ENCODE measurements at regions not wholly inside any gene's neighbourhood (a gene's known extent, or its start where the extent isn't known, plus 50 kb on each side); places are given as distances from the start of the nearest gene placed in this dataset.

DNA sequence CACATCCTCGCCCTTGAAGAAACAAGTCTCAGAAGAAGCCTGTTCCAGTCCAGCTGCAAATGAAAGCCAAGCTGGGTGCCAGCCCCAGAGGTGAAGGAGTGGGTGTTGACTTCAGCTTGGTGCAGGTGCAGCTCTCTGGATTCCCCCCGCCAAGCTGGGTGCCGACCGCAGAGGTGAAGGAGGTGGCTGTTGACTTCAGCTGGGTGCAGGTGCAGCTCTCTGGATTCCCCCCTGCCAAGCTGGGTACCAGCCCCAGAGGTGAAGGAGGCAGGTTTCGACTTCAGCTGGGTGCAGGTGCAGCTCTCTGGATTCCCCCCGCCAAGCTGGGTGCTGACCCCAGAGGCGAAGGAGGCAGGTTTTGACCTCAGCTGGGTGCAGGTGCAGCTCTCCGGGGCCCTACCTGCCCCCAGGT lies 1234.0 kb downstream of the TBC1D22A start:
- ATAC-seq = no peak
- TF ChIP-seq, protein P1, sequence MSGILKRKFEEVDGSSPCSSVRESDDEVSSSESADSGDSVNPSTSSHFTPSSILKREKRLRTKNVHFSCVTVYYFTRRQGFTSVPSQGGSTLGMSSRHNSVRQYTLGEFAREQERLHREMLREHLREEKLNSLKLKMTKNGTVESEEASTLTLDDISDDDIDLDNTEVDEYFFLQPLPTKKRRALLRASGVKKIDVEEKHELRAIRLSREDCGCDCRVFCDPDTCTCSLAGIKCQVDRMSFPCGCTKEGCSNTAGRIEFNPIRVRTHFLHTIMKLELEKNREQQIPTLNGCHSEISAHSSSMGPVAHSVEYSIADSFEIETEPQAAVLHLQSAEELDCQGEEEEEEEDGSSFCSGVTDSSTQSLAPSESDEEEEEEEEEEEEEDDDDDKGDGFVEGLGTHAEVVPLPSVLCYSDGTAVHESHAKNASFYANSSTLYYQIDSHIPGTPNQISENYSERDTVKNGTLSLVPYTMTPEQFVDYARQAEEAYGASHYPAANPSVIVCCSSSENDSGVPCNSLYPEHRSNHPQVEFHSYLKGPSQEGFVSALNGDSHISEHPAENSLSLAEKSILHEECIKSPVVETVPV (CRISPR knock-in tag; IDR thresholded peaks at IDR 0.05) = no peak
- TF ChIP-seq ZC3H10 (CRISPR knock-in tag; IDR thresholded peaks at IDR 0.05) = no peak
- no peak for TF ChIP-seq ZNF565 (CRISPR knock-in tag; conservative IDR thresholded peaks at IDR 0.05; ENCODE audit: low read depth)
- TF ChIP-seq ZFP30 (CRISPR knock-in tag; IDR thresholded peaks at IDR 0.05) = no peak
- no peak for TF ChIP-seq OSR1 (CRISPR knock-in tag; IDR thresholded peaks at IDR 0.05)
- no peak for TF ChIP-seq GLIS3 (CRISPR knock-in tag; IDR thresholded peaks at IDR 0.05)
- TF ChIP-seq, protein P2, sequence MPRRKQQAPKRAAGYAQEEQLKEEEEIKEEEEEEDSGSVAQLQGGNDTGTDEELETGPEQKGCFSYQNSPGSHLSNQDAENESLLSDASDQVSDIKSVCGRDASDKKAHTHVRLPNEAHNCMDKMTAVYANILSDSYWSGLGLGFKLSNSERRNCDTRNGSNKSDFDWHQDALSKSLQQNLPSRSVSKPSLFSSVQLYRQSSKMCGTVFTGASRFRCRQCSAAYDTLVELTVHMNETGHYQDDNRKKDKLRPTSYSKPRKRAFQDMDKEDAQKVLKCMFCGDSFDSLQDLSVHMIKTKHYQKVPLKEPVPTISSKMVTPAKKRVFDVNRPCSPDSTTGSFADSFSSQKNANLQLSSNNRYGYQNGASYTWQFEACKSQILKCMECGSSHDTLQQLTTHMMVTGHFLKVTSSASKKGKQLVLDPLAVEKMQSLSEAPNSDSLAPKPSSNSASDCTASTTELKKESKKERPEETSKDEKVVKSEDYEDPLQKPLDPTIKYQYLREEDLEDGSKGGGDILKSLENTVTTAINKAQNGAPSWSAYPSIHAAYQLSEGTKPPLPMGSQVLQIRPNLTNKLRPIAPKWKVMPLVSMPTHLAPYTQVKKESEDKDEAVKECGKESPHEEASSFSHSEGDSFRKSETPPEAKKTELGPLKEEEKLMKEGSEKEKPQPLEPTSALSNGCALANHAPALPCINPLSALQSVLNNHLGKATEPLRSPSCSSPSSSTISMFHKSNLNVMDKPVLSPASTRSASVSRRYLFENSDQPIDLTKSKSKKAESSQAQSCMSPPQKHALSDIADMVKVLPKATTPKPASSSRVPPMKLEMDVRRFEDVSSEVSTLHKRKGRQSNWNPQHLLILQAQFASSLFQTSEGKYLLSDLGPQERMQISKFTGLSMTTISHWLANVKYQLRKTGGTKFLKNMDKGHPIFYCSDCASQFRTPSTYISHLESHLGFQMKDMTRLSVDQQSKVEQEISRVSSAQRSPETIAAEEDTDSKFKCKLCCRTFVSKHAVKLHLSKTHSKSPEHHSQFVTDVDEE (CRISPR knock-in tag; IDR thresholded peaks at IDR 0.05) = no peak
- TF ChIP-seq RARB (CRISPR knock-in tag; IDR thresholded peaks at IDR 0.05) = no peak
- TF ChIP-seq ARNTL (CRISPR knock-in tag; IDR thresholded peaks at IDR 0.05; ENCODE audit: borderline replicate concordance, low read depth) = no peak
- no peak for TF ChIP-seq ISL1 (CRISPR knock-in tag; IDR thresholded peaks at IDR 0.05)

DNA sequence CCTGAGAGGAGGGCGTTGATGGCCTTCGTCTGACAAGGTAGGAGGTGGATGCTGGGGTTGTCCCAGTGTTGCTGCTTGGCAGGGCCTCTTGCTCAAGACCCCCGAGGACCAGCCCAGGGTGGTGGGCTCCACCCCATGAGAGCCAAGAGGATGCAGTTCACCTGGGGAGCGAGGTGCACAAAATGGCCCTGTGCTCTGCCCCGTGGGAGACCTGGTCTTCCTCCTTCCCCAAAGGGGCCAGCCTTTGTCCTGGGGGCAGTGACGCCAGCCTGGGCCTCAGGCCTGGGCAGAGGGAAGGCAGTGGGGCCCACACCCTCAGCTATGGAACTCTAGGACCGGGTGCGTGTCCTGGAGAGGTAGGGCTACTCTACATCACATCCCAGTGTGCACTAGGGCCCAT lies 1233.3 kb downstream of the TBC1D22A start:
- ATAC-seq = no peak

DNA sequence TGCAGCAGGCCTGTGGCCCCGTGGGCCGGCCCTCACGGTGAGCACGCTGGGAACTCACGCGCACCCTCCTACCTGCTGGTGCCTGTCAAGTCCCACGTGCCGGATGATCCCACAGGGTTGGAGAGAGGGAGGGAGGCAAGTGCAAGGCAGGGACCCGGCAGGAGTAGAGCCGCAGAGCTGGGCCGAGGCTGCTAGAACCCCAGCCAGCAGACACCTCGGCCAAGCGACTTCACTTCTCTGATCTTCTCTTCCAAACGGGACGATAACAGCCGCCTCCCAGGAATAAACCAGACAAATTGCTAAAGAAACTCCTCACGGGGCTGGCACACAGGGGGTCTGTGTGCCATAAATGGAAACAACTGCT lies 1232.8 kb downstream of the TBC1D22A start:
- ATAC-seq = no peak
- TF ChIP-seq, protein P2 (CRISPR knock-in tag; IDR thresholded peaks at IDR 0.05) = no peak
- TF ChIP-seq, protein P3, sequence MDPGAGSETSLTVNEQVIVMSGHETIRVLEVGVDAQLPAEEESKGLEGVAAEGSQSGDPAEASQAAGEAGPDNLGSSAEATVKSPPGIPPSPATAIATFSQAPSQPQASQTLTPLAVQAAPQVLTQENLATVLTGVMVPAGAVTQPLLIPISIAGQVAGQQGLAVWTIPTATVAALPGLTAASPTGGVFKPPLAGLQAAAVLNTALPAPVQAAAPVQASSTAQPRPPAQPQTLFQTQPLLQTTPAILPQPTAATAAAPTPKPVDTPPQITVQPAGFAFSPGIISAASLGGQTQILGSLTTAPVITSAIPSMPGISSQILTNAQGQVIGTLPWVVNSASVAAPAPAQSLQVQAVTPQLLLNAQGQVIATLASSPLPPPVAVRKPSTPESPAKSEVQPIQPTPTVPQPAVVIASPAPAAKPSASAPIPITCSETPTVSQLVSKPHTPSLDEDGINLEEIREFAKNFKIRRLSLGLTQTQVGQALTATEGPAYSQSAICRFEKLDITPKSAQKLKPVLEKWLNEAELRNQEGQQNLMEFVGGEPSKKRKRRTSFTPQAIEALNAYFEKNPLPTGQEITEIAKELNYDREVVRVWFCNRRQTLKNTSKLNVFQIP (CRISPR knock-in tag; IDR thresholded peaks at IDR 0.05; ENCODE audit: borderline replicate concordance, low read depth) = no peak
- TF ChIP-seq TOX (CRISPR knock-in tag; IDR thresholded peaks at IDR 0.05; ENCODE audit: borderline replicate concordance) (no peak), ZNF8 (CRISPR knock-in tag; IDR thresholded peaks at IDR 0.05) (no peak)
- TF ChIP-seq, protein P1 (CRISPR knock-in tag; IDR thresholded peaks at IDR 0.05) = no peak
- TF ChIP-seq, protein P4, sequence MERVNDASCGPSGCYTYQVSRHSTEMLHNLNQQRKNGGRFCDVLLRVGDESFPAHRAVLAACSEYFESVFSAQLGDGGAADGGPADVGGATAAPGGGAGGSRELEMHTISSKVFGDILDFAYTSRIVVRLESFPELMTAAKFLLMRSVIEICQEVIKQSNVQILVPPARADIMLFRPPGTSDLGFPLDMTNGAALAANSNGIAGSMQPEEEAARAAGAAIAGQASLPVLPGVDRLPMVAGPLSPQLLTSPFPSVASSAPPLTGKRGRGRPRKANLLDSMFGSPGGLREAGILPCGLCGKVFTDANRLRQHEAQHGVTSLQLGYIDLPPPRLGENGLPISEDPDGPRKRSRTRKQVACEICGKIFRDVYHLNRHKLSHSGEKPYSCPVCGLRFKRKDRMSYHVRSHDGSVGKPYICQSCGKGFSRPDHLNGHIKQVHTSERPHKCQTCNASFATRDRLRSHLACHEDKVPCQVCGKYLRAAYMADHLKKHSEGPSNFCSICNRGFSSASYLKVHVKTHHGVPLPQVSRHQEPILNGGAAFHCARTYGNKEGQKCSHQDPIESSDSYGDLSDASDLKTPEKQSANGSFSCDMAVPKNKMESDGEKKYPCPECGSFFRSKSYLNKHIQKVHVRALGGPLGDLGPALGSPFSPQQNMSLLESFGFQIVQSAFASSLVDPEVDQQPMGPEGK (CRISPR knock-in tag; IDR thresholded peaks at IDR 0.05; ENCODE audit: borderline replicate concordance) = no peak

More for the DNA sequence above, 1233.3 kb downstream of the TBC1D22A start:
- TF ChIP-seq GLIS3 (CRISPR knock-in tag; IDR thresholded peaks at IDR 0.05) = no peak
- no peak for TF ChIP-seq RARB (CRISPR knock-in tag; IDR thresholded peaks at IDR 0.05)
- no peak for TF ChIP-seq ESRRG (CRISPR knock-in tag; IDR thresholded peaks at IDR 0.05)
- no peak for TF ChIP-seq ZNF8 (CRISPR knock-in tag; IDR thresholded peaks at IDR 0.05)
- TF ChIP-seq ZNF565 (CRISPR knock-in tag; conservative IDR thresholded peaks at IDR 0.05; ENCODE audit: low read depth) = no peak
- TF ChIP-seq ZFP3 (CRISPR knock-in tag; IDR thresholded peaks at IDR 0.05) = no peak
- no peak for TF ChIP-seq ZNF70 (CRISPR knock-in tag; IDR thresholded peaks at IDR 0.05)

Data from SK-N-SH treated with all-trans-retinoic acid at 6 μM for 48 hours (cell line).